ENCODE measurements at regions not wholly inside any gene's neighbourhood (a gene's known extent, or its start where the extent isn't known, plus 50 kb on each side); places are given as distances from the start of the nearest gene placed in this dataset.

DNA sequence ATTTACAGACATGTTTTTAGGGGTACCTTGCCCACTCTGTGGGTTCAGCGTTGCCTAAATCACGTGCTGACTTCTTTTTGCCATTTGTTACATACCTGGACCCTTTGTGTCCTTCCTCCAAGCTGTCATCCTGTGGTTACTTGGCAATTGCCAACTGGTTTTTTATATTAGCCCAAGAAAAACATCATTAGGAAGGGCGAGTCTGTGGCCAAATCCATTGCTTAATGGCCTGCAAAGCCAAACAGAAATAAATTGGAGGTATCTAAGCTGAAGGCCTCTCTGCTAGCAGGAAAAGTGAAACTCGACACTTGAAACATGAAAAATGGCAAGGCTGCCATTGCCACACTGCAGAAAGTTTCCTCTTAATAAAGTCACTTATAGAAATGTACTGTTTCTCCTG lies 190.4 kb downstream of the NUAK1 start:
- TF ChIP-seq, protein P1, sequence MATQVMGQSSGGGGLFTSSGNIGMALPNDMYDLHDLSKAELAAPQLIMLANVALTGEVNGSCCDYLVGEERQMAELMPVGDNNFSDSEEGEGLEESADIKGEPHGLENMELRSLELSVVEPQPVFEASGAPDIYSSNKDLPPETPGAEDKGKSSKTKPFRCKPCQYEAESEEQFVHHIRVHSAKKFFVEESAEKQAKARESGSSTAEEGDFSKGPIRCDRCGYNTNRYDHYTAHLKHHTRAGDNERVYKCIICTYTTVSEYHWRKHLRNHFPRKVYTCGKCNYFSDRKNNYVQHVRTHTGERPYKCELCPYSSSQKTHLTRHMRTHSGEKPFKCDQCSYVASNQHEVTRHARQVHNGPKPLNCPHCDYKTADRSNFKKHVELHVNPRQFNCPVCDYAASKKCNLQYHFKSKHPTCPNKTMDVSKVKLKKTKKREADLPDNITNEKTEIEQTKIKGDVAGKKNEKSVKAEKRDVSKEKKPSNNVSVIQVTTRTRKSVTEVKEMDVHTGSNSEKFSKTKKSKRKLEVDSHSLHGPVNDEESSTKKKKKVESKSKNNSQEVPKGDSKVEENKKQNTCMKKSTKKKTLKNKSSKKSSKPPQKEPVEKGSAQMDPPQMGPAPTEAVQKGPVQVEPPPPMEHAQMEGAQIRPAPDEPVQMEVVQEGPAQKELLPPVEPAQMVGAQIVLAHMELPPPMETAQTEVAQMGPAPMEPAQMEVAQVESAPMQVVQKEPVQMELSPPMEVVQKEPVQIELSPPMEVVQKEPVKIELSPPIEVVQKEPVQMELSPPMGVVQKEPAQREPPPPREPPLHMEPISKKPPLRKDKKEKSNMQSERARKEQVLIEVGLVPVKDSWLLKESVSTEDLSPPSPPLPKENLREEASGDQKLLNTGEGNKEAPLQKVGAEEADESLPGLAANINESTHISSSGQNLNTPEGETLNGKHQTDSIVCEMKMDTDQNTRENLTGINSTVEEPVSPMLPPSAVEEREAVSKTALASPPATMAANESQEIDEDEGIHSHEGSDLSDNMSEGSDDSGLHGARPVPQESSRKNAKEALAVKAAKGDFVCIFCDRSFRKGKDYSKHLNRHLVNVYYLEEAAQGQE (IDR thresholded peaks at IDR 0.05; ENCODE audit: low read depth), result no peak
- TF ChIP-seq YY1 (IDR thresholded peaks at IDR 0.05; ENCODE audit: low read depth), result no peak
- no peak for TF ChIP-seq CREB1 (IDR thresholded peaks at IDR 0.05; ENCODE audit: low read depth)
